ENCODE measurements at regions not wholly inside any gene's neighbourhood (a gene's known extent, or its start where the extent isn't known, plus 50 kb on each side); places are given as distances from the start of the nearest gene placed in this dataset.

DNA sequence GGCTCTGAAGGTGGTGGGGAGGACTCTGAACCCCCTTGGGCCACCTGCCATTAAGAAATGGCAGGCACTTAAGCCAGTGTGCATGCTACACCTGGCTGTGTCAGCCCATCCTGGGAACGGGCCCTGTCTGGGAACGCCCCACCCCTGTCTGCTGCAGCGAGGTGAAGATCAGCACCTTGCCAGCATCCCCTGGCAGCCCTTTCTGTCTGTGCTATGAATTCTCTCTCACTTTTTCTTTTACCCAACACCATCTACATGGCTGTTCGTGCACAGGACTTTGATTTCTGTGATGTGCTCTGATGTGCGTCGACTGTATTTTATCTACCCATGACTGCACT is 452.9 kb upstream of the B3GAT1 start:
- TF ChIP-seq, protein P1, sequence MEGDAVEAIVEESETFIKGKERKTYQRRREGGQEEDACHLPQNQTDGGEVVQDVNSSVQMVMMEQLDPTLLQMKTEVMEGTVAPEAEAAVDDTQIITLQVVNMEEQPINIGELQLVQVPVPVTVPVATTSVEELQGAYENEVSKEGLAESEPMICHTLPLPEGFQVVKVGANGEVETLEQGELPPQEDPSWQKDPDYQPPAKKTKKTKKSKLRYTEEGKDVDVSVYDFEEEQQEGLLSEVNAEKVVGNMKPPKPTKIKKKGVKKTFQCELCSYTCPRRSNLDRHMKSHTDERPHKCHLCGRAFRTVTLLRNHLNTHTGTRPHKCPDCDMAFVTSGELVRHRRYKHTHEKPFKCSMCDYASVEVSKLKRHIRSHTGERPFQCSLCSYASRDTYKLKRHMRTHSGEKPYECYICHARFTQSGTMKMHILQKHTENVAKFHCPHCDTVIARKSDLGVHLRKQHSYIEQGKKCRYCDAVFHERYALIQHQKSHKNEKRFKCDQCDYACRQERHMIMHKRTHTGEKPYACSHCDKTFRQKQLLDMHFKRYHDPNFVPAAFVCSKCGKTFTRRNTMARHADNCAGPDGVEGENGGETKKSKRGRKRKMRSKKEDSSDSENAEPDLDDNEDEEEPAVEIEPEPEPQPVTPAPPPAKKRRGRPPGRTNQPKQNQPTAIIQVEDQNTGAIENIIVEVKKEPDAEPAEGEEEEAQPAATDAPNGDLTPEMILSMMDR (IDR thresholded peaks at IDR 0.05): no peak
- TF ChIP-seq POLR2A (IDR thresholded peaks at IDR 0.05; ENCODE audit: low read depth) (no peak), EP300 (IDR thresholded peaks at IDR 0.05) (no peak)

Measured in esophagus muscularis mucosa (tissue), 4 donors.